ENCODE measurements at regions not wholly inside any gene's neighbourhood (a gene's known extent, or its start where the extent isn't known, plus 50 kb on each side); places are given as distances from the start of the nearest gene placed in this dataset.
A peak's percentile ranks its signal among the peaks of the same experiment; 100 is the strongest.
"Not testable (repeated sequence)": the region's sequence is repeated elsewhere in the genome, so short reads cannot be mapped to it uniquely, and the experiment has no call there.

DNA sequence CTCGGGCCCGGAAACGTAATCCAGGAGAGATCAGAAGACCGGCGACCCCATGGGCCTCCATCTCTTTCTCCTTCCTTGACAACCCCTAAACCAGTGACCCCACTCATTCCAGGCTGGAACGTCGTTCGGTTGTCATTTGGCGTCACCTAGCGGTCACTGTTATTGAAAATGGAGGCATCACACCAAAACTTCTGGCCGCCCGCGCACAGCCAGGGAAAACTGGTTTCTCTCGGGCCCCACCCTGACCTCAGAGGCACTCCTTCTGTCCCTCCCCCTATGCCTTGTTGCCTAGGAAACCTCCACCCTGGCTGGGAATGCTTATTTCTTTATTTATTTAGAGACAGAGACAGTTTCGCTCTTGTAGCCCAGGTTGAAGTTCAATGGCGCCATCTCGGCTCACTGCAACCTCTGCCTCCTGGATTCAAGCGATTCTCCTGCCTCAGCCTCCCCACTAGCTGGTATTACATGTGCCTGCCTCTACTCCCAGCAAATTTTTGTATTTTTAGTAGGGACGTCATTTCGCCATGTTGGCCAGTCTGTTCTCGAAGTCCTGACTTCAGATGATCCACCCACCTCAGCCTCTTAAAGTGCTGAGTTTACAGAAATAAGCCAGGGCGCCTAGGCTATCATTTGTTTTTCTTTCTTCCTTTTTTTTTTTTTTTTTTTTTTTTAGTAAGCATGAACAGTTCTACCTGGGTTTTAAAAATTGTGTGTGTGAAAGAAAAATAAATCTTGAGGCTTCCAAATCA, 2144.1 kb upstream of the TPTE start:
- H3K9me3 Mint-ChIP-seq; POLR2A ChIA-PET; H3K27ac ChIP-seq (ENCODE audit: low read depth in 1 of 2, low read length in 2 of 2); intact Hi-C loops (cut with DNase I, micrococcal nuclease); H3K27ac Mint-ChIP-seq; H3K4me3 ChIP-seq (ENCODE audit: low read length); H3K36me3 Mint-ChIP-seq (ENCODE audit: low read depth); H3K4me3 Mint-ChIP-seq; DNase-seq; H3K27me3 Mint-ChIP-seq; H3K4me1 ChIP-seq (ENCODE audit: insufficient read depth, low read length); CTCF ChIA-PET; H3K36me3 ChIP-seq (ENCODE audit: insufficient read depth, low read length); H3K9me3 ChIP-seq (ENCODE audit: control insufficient read depth in 1 of 2, insufficient read depth in 1 of 2, low read length in 2 of 2); H3K27me3 ChIP-seq (ENCODE audit: control insufficient read depth in 1 of 2, insufficient read depth in 2 of 2, low read length in 2 of 2); H3K4me1 Mint-ChIP-seq (ENCODE audit: low read depth): not testable (repeated sequence)
- peak; percentile 57 for ATAC-seq (ENCODE audit: poor library complexity)

- POLR2A ChIA-PET; H3K27me3 Mint-ChIP-seq; H3K27me3 ChIP-seq (ENCODE audit: control insufficient read depth in 1 of 2, insufficient read depth in 2 of 2, low read length in 2 of 2); H3K36me3 Mint-ChIP-seq (ENCODE audit: low read depth); H3K27ac Mint-ChIP-seq; H3K4me3 Mint-ChIP-seq; DNase-seq; H3K36me3 ChIP-seq (ENCODE audit: insufficient read depth, low read length); CTCF ChIA-PET; H3K4me1 Mint-ChIP-seq (ENCODE audit: low read depth); H3K4me1 ChIP-seq (ENCODE audit: insufficient read depth, low read length); H3K27ac ChIP-seq (ENCODE audit: low read depth in 1 of 2, low read length in 2 of 2); H3K9me3 ChIP-seq (ENCODE audit: control insufficient read depth in 1 of 2, insufficient read depth in 1 of 2, low read length in 2 of 2); H3K9me3 Mint-ChIP-seq; intact Hi-C loops (cut with DNase I, micrococcal nuclease); H3K4me3 ChIP-seq (ENCODE audit: low read length): not testable (repeated sequence)
- ATAC-seq (ENCODE audit: poor library complexity), result peak; percentile 74
Measured at GRCh38 chr21:8380419-8381079, 2140.8 kb upstream of the TPTE start.

GRCh38 chr21:8388169-8388939, 2133.0 kb upstream of the TPTE start:
- H3K36me3 ChIP-seq (ENCODE audit: insufficient read depth, low read length); H3K27me3 ChIP-seq (ENCODE audit: control insufficient read depth in 1 of 2, insufficient read depth in 2 of 2, low read length in 2 of 2); CTCF ChIA-PET; H3K9me3 Mint-ChIP-seq; H3K27ac ChIP-seq (ENCODE audit: low read depth in 1 of 2, low read length in 2 of 2); H3K9me3 ChIP-seq (ENCODE audit: control insufficient read depth in 1 of 2, insufficient read depth in 1 of 2, low read length in 2 of 2); H3K4me3 Mint-ChIP-seq; H3K36me3 Mint-ChIP-seq (ENCODE audit: low read depth); ATAC-seq (ENCODE audit: poor library complexity); DNase-seq; H3K4me1 Mint-ChIP-seq (ENCODE audit: low read depth); H3K27me3 Mint-ChIP-seq; H3K4me1 ChIP-seq (ENCODE audit: insufficient read depth, low read length); H3K4me3 ChIP-seq (ENCODE audit: low read length); POLR2A ChIA-PET; intact Hi-C loops (cut with DNase I, micrococcal nuclease); H3K27ac Mint-ChIP-seq: not testable (repeated sequence)

GRCh38 chr21:8388940-8389238, 2132.5 kb upstream of the TPTE start:
- ATAC-seq (ENCODE audit: poor library complexity); intact Hi-C loops (cut with DNase I, micrococcal nuclease); H3K27ac ChIP-seq (ENCODE audit: low read depth in 1 of 2, low read length in 2 of 2); H3K4me1 ChIP-seq (ENCODE audit: insufficient read depth, low read length); POLR2A ChIA-PET; H3K9me3 ChIP-seq (ENCODE audit: control insufficient read depth in 1 of 2, insufficient read depth in 1 of 2, low read length in 2 of 2); H3K4me1 Mint-ChIP-seq (ENCODE audit: low read depth); H3K27me3 Mint-ChIP-seq; H3K27ac Mint-ChIP-seq; H3K4me3 Mint-ChIP-seq; CTCF ChIA-PET; H3K36me3 ChIP-seq (ENCODE audit: insufficient read depth, low read length); DNase-seq; H3K27me3 ChIP-seq (ENCODE audit: control insufficient read depth in 1 of 2, insufficient read depth in 2 of 2, low read length in 2 of 2); H3K9me3 Mint-ChIP-seq; H3K4me3 ChIP-seq (ENCODE audit: low read length); H3K36me3 Mint-ChIP-seq (ENCODE audit: low read depth): not testable (repeated sequence)

DNA sequence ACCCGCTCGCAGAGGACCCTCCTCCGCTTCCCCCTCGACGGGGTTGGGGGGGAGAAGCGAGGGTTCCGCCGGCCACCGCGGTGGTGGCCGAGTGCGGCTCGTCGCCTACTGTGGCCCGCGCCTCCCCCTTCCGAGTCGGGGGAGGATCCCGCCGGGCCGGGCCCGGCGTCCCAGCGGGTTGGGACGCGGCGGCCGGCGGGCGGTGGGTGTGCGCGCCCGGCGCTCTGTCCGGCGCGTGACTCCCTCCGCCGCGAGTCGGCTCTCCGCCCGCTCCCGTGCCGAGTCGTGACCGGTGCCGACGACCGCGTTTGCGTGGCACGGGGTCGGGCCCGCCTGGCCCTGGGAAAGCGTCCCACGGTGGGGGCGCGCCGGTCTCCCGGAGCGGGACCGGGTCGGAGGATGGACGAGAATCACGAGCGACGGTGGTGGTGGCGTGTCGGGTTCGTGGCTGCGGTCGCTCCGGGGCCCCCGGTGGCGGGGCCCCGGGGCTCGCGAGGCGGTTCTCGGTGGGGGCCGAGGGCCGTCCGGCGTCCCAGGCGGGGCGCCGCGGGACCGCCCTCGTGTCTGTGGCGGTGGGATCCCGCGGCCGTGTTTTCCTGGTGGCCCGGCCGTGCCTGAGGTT, 2130.7 kb upstream of the TPTE start:
- H3K4me3 ChIP-seq (ENCODE audit: low read length); CTCF ChIA-PET; H3K27me3 ChIP-seq (ENCODE audit: control insufficient read depth in 1 of 2, insufficient read depth in 2 of 2, low read length in 2 of 2); H3K36me3 Mint-ChIP-seq (ENCODE audit: low read depth); H3K27ac Mint-ChIP-seq; H3K27me3 Mint-ChIP-seq; ATAC-seq (ENCODE audit: poor library complexity); H3K27ac ChIP-seq (ENCODE audit: low read depth in 1 of 2, low read length in 2 of 2); H3K9me3 ChIP-seq (ENCODE audit: control insufficient read depth in 1 of 2, insufficient read depth in 1 of 2, low read length in 2 of 2); H3K4me1 Mint-ChIP-seq (ENCODE audit: low read depth); H3K4me3 Mint-ChIP-seq; DNase-seq; H3K36me3 ChIP-seq (ENCODE audit: insufficient read depth, low read length); H3K4me1 ChIP-seq (ENCODE audit: insufficient read depth, low read length); intact Hi-C loops (cut with DNase I, micrococcal nuclease); H3K9me3 Mint-ChIP-seq; POLR2A ChIA-PET: not testable (repeated sequence)

GRCh38 chr21:8394380-8394779, 2127.0 kb upstream of the TPTE start:
- H3K27ac Mint-ChIP-seq; H3K9me3 Mint-ChIP-seq; ATAC-seq (ENCODE audit: poor library complexity); H3K27ac ChIP-seq (ENCODE audit: low read depth in 1 of 2, low read length in 2 of 2); H3K4me3 ChIP-seq (ENCODE audit: low read length); CTCF ChIA-PET; DNase-seq; H3K27me3 Mint-ChIP-seq; H3K4me1 ChIP-seq (ENCODE audit: insufficient read depth, low read length); POLR2A ChIA-PET; H3K36me3 Mint-ChIP-seq (ENCODE audit: low read depth); H3K4me3 Mint-ChIP-seq; H3K36me3 ChIP-seq (ENCODE audit: insufficient read depth, low read length); H3K4me1 Mint-ChIP-seq (ENCODE audit: low read depth); H3K27me3 ChIP-seq (ENCODE audit: control insufficient read depth in 1 of 2, insufficient read depth in 2 of 2, low read length in 2 of 2); H3K9me3 ChIP-seq (ENCODE audit: control insufficient read depth in 1 of 2, insufficient read depth in 1 of 2, low read length in 2 of 2); intact Hi-C loops (cut with DNase I, micrococcal nuclease): not testable (repeated sequence)

GRCh38 chr21:8395992-8396391, 2125.4 kb upstream of the TPTE start:
- H3K36me3 Mint-ChIP-seq (ENCODE audit: low read depth); H3K4me3 ChIP-seq (ENCODE audit: low read length); CTCF ChIA-PET; DNase-seq; H3K27ac ChIP-seq (ENCODE audit: low read depth in 1 of 2, low read length in 2 of 2); H3K27me3 Mint-ChIP-seq; H3K27me3 ChIP-seq (ENCODE audit: control insufficient read depth in 1 of 2, insufficient read depth in 2 of 2, low read length in 2 of 2); H3K9me3 Mint-ChIP-seq; POLR2A ChIA-PET; H3K9me3 ChIP-seq (ENCODE audit: control insufficient read depth in 1 of 2, insufficient read depth in 1 of 2, low read length in 2 of 2); H3K4me1 Mint-ChIP-seq (ENCODE audit: low read depth); H3K4me1 ChIP-seq (ENCODE audit: insufficient read depth, low read length); H3K36me3 ChIP-seq (ENCODE audit: insufficient read depth, low read length); H3K27ac Mint-ChIP-seq; H3K4me3 Mint-ChIP-seq; intact Hi-C loops (cut with DNase I, micrococcal nuclease); ATAC-seq (ENCODE audit: poor library complexity): not testable (repeated sequence)

Data from CD4-positive, alpha-beta T cell (primary cell).